Heart left ventricle (tissue), 13 donors: ENCODE measurements at regions not wholly inside any gene's neighbourhood (a gene's known extent, or its start where the extent isn't known, plus 50 kb on each side); places are given as distances from the start of the nearest gene placed in this dataset.

Source experiments
- CTCF ChIP-seq, 12 donors: fragments of 200-600 bp; sonication (generic) in 4 of 12; IDR thresholded peaks; one replicate each; pipeline versions ENCODE4 v1.5.0 to v1.8.0; 2018 to 2022; ENCODE audit warnings: antibody characterized with exemption in 12 of 12, mild to moderate bottlenecking in 5 of 12
- POLR2A ChIP-seq, 2 donors: fragments of 450-650 bp; IDR thresholded peaks; one replicate each; pipeline ENCODE4 v1.6.1; 2017; ENCODE audit warnings: antibody characterized with exemption in 2 of 2, mild to moderate bottlenecking in 2 of 2, moderate library complexity in 2 of 2
- donor health status: ischemic (EF 13 %, LVEDD 7.1; RV severe dilation, severe dysfunction).
- donor health status: DM: no; HTN: yes; CAD: no.
- donor health status: DM: no; HTN: no; CAD: no.
- donor health status: ischemic (EF 25% LVEDD 6.9; RV normal size, moderate dysfunction).
- donor health status: ischemic (EF 25% LVEDD 5.7; RV mildly dilated, moderate dysfunction).
- donor health status: ischemic (EF 35%, LVEDD 5.7; RV mildly dilated, moderate dysfunction).
- donor health status: nonischemic (EF 11% LVEDD 7.7; RV severe dilation, severe dysfunction).
- donor health status: DM: yes; HTN: yes; CAD: no.
- donor health status: PGD.
- donor health status: ischemic (EF 29% LVEDD 5.4; RV normal size, mild dysfunction).
- donor health status: nonischemic (EF 23%, LVEDD 6.1; RV moderate dilation, normal function).

- TF ChIP-seq CTCF (IDR thresholded peaks at IDR 0.05), result no peak
- no peak for TF ChIP-seq POLR2A (IDR thresholded peaks at IDR 0.05)
These were observed 119.1 kb downstream of the TENT5A start for GRCh38 chr6:81633391-81633790.
